OCI-LY7 (cell line): ENCODE measurements at regions not wholly inside any gene's neighbourhood (a gene's known extent, or its start where the extent isn't known, plus 50 kb on each side); places are given as distances from the start of the nearest gene placed in this dataset.

Experiments
- EZH2phosphoT487 ChIP-seq: fragments of 200-600 bp; sonication (generic); IDR thresholded peaks from 2 replicates; pipeline ENCODE4 v1.6.1; 2018; ENCODE audit warnings: low read depth, borderline replicate concordance, mild to moderate bottlenecking, mixed run types, antibody characterized with exemption, low read length, moderate library complexity, mixed read lengths
- TF ChIP-seq, protein P1 (sequence below): fragments of 200-600 bp; sonication (generic); conservative IDR thresholded peaks from 2 replicates; pipeline ENCODE4 v1.5.1; 2014; ENCODE audit warnings: mild to moderate bottlenecking, antibody characterized with exemption, low read length, moderate library complexity, mixed read lengths

GRCh38 chr1:83109692-83110091 is 889.2 kb downstream of the TTLL7 start:
- TF ChIP-seq, protein P1, sequence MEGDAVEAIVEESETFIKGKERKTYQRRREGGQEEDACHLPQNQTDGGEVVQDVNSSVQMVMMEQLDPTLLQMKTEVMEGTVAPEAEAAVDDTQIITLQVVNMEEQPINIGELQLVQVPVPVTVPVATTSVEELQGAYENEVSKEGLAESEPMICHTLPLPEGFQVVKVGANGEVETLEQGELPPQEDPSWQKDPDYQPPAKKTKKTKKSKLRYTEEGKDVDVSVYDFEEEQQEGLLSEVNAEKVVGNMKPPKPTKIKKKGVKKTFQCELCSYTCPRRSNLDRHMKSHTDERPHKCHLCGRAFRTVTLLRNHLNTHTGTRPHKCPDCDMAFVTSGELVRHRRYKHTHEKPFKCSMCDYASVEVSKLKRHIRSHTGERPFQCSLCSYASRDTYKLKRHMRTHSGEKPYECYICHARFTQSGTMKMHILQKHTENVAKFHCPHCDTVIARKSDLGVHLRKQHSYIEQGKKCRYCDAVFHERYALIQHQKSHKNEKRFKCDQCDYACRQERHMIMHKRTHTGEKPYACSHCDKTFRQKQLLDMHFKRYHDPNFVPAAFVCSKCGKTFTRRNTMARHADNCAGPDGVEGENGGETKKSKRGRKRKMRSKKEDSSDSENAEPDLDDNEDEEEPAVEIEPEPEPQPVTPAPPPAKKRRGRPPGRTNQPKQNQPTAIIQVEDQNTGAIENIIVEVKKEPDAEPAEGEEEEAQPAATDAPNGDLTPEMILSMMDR = no peak
- TF ChIP-seq EZH2phosphoT487 = no peak
